GM20000 (cell line): ENCODE measurements at regions not wholly inside any gene's neighbourhood (a gene's known extent, or its start where the extent isn't known, plus 50 kb on each side); places are given as distances from the start of the nearest gene placed in this dataset.

Experiments used
- DNase-seq: peaks from one replicate; pipeline ENCODE4 v3.0.0; 2012; ENCODE audit warnings: low spot score
- TF ChIP-seq, protein P1 (sequence below): IDR thresholded peaks from 2 replicates; pipeline ENCODE4 v1.5.1; 2012; ENCODE audit warnings: mild to moderate bottlenecking, control low read depth; ENCODE audit errors: extremely low read depth, missing control alignments

DNA sequence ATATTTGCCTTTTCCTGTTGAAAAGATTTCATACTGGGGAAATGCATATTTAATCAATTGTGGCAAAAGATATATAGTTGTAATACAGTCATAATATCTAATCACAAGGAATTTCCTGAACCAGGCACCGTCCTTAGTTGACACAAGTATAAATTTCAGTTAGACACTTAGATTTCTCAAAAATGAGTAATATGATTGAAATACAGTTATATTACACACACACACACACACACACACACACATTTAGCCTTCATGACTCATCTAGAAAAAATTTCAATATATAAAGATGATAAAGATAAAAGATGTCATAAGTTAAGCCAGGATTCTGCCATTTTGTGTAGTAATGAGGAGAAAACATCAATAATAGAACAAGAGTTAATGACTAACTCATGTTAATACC is 258.4 kb upstream of the ZNF804A start:
- TF ChIP-seq, protein P1, sequence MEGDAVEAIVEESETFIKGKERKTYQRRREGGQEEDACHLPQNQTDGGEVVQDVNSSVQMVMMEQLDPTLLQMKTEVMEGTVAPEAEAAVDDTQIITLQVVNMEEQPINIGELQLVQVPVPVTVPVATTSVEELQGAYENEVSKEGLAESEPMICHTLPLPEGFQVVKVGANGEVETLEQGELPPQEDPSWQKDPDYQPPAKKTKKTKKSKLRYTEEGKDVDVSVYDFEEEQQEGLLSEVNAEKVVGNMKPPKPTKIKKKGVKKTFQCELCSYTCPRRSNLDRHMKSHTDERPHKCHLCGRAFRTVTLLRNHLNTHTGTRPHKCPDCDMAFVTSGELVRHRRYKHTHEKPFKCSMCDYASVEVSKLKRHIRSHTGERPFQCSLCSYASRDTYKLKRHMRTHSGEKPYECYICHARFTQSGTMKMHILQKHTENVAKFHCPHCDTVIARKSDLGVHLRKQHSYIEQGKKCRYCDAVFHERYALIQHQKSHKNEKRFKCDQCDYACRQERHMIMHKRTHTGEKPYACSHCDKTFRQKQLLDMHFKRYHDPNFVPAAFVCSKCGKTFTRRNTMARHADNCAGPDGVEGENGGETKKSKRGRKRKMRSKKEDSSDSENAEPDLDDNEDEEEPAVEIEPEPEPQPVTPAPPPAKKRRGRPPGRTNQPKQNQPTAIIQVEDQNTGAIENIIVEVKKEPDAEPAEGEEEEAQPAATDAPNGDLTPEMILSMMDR = no peak
- no peak for DNase-seq

DNA sequence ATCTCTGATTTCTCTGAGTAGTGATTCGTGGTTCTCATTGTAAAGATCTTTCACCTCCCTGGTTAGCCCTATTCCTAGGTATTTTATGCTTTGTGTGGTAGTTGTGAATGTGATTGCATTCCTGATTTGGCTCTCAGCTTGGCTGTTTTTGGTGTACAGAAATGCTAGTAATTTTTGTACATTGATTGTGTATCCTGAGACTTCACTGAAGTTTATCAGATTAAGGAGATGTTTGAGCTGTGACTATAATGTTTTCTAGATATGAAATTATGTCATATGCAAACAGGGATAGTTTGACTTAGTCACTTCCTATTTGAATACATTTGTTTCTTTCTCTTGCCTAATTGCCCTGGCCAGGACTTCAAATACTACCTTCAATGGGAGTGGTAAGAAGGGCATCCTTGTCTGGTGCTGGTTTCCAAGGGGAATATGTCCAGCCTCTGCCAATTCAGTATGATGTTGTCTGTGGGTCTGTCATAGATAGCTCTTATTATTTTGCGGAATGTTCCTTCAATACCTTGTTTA is 251.9 kb upstream of the ZNF804A start:
- TF ChIP-seq, protein P1 = no peak
- no peak for DNase-seq

DNA sequence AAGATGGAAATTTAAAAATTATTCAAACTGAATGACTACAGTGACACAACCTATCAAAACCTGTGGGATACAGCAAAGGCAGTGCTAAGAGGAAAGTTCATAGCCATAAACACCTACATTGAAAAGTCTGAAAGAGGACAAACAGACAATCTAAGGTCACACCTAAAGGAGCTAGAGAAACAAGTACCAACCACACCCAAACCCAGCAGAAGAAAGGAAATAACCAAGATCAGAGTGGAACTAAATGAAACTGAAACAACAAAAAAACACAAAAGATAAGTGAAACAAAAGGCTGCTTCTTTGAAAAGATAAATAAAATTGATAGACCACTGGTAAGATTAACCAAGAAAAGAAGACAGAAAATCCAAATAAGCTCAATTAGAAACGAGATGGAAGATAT is 247.2 kb upstream of the ZNF804A start:
- TF ChIP-seq, protein P1 = no peak

DNA sequence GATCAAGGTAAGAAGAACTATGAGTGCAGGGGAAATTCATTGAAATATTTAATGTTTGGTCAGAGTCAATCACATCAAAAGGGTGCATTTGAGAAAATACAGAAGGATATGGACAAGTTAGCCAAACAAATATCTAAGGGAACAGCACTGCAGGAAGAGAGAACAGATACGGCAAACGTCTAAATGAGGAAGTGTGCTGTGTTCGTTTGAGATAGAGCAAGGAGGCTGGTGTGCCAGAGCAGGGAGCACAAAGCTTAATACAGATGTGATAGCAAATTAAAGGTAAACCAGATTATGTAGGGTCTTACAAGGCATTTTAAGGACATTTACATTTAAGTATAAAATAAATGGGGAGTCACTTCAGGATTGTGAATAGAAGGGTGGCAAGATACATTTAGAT is 241.3 kb upstream of the ZNF804A start:
- TF ChIP-seq, protein P1 = no peak
- no peak for DNase-seq

More for the DNA sequence above, 247.2 kb upstream of the ZNF804A start:
- DNase-seq = no peak

DNA sequence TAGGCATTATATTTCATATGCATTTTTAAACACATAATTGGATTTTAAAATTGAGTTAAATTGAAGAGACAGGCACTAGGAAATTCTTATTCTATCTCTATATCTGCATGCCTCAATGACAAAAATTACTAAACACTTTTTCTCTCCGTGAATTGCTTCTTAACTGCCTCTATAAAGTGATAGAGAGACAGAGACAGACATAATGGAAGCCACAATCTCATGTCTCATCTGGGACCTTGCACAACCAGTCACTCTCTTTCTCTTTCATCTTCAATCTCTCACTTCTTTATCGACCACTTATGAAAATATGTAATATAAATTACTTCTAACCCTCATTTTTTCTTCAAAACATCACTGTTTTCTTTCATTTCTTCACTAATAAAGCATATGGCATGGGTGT is 238.9 kb upstream of the ZNF804A start:
- DNase-seq = no peak

DNA sequence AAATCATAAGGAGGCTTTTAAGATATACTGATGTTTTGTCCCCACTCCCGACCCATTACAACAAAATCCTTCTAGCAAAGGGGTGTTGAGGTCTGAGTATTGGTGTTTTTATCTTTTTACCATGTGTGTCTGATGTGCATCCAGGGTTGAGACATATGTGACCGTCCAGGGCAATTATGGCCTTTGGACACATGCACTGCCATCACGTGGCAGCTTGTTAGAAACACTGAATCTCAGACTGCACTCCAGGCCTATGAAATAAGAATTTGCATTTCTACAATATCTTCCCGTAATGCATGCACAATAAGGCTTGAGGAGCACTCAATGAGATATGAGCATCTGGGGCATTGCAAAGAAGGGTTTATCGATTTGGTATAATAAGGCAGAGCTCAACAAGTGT is 235.1 kb upstream of the ZNF804A start:
- DNase-seq = no peak
- TF ChIP-seq, protein P1 = no peak

More for the DNA sequence above, 238.9 kb upstream of the ZNF804A start:
- TF ChIP-seq, protein P1 = no peak

DNA sequence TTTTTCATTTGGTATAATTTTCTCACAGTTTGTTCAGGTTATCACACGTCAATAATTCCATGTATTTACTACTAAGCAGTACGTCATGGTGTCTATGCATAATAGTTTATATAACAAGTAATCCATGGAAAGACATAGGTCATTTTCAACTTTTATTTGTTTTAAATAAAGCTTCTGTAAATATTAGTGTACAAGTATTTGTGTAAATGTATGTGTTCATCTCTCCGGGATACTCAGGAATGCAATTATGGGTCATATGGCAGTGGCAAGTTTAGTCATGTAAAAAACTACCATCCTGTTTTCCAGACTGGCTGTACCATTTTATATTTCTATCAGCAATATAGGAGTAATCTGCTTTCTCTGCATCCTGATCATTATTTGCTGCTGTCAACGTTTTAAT is 231.1 kb upstream of the ZNF804A start:
- no peak for DNase-seq
- TF ChIP-seq, protein P1 = no peak
